HG03469 (cell line): ENCODE measurements at regions not wholly inside any gene's neighbourhood (a gene's known extent, or its start where the extent isn't known, plus 50 kb on each side); places are given as distances from the start of the nearest gene placed in this dataset.

ENCODE experiments used
- ATAC-seq: cut with Tn5 transposase; IDR thresholded peaks from one replicate; pipeline ENCODE4 v1.9.1; 2021; ENCODE audit warnings: mild to moderate bottlenecking, moderate library complexity, moderate number of reproducible peaks; ENCODE audit not compliant: unreplicated experiment

- no peak for ATAC-seq
Observed at GRCh38 chr1:212525479-212526110, 83.0 kb upstream of the ATF3 start.

GRCh38 chr1:212526111-212526491 is 82.5 kb upstream of the ATF3 start:
- no peak for ATAC-seq

GRCh38 chr1:212528501-212528900 is 80.1 kb upstream of the ATF3 start:
- no peak for ATAC-seq

- no peak for ATAC-seq
Observed at GRCh38 chr1:212529211-212529741, 79.3 kb upstream of the ATF3 start.

GRCh38 chr1:212531267-212531666 is 77.3 kb upstream of the ATF3 start:
- ATAC-seq: no peak

GRCh38 chr1:212531796-212532195 is 76.8 kb upstream of the ATF3 start:
- ATAC-seq: no peak

- no peak for ATAC-seq
Observed at GRCh38 chr1:212532469-212533147, 76.0 kb upstream of the ATF3 start.

GRCh38 chr1:212533148-212533517 is 75.4 kb upstream of the ATF3 start:
- no peak for ATAC-seq

GRCh38 chr1:212536586-212536985 is 72.0 kb upstream of the ATF3 start:
- no peak for ATAC-seq

- ATAC-seq: no peak
Observed at GRCh38 chr1:212537610-212538009, 71.0 kb upstream of the ATF3 start.

- no peak for ATAC-seq
Observed at GRCh38 chr1:212539737-212540430, 68.7 kb upstream of the ATF3 start.

GRCh38 chr1:212542761-212543187 is 65.8 kb upstream of the ATF3 start:
- ATAC-seq: no peak

GRCh38 chr1:212544110-212544509 is 64.5 kb upstream of the ATF3 start:
- no peak for ATAC-seq

GRCh38 chr1:212545941-212546635 is 62.5 kb upstream of the ATF3 start:
- ATAC-seq: no peak

- ATAC-seq: no peak
Observed at GRCh38 chr1:212549503-212550017, 59.0 kb upstream of the ATF3 start.

- no peak for ATAC-seq
Observed at GRCh38 chr1:212551929-212552328, 56.6 kb upstream of the ATF3 start.

GRCh38 chr1:212553676-212554075 is 54.9 kb upstream of the ATF3 start:
- no peak for ATAC-seq

GRCh38 chr1:212554401-212554800 is 54.2 kb upstream of the ATF3 start:
- ATAC-seq: no peak

- ATAC-seq: no peak
Observed at GRCh38 chr1:212555426-212555825, 53.1 kb upstream of the ATF3 start.

GRCh38 chr1:212556822-212557549 is 51.6 kb upstream of the ATF3 start:
- ATAC-seq: no peak
